ENCODE measurements at regions not wholly inside any gene's neighbourhood (a gene's known extent, or its start where the extent isn't known, plus 50 kb on each side); places are given as distances from the start of the nearest gene placed in this dataset.

- no peak for DNase-seq
Measured at GRCh38 chr7:156257904-156258303, 382.7 kb upstream of the RNF32 start.

- no peak for DNase-seq
Measured at GRCh38 chr7:156255635-156256034, 384.9 kb upstream of the RNF32 start.

DNA sequence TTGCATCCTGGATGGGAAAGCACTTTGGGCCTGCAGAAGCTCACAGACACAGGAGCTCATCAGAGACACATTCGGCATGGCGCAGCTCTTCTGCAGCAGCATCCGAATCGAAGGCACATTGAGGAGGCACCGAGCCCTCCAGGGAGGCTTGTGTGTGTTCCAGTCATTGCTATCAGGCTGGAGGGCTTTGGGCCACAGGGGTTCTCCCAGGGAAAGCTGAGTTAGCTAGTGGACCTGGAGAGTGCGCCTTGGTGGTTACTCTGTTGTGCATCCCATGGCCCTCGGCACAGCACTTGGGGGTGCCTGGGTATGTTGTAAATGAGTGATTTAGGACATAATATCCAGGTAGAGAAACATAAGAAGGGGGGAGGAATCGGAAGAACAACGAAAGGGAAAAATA lies 388.7 kb upstream of the RNF32 start:
- no peak for DNase-seq

GRCh38 chr7:156240532-156240931 lies 400.0 kb upstream of the RNF32 start:
- no peak for DNase-seq

DNA sequence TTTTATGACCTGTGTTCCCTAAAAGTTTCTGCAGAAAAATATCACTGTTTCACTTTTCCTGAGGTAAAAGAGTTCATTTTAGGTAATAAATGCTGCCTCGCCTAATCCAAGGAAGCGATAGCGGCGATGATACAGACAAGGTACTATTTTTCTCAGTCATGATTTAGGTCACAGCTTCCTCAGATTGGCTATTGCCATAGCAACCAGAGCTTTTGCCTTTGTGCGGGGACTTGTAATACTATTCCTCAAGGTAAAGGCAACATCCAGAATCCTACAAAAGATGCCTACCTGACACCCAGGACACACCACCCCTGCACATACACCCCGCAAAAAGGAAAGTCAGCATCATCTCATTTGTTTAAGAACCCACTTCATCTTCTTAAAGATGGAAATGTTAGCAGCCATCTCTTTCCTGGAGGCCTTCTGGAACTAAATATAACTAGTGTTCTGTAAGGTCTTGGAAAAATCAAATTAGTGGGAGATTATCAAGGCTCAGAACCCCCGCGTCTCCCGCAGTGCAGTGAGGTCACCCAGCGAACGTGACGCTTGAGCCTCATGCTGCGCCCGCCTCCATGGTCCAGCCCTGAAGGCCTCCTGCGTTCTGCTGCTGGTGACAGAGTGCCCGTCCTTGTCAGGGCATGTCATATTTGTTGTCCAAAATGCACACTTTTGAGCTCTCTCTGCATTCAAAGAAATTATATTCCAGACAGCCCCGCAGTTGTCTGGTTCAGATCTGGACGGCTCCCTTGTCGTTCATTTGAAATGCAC lies 402.0 kb upstream of the RNF32 start:
- DNase-seq, result no peak

DNA sequence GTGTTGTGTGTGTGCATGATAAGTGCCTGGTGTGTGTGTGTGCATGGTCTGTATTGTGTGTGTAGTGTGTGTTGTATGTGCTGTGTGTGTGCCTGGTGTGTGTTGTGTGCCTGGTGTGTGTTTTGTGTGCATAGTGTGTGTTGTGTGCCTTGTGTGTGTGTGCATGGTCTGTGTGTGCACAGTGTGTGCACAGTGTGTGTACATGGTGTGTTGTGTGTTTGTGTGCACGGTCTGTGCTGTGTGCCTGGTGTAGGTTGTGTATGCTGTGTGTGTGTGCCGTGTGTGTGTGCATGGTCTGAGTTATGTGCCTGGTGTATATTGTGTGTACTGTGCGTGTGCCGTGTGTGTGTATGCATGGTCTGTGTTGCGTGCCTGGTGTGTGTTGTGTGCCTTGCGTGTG lies 403.0 kb upstream of the RNF32 start:
- DNase-seq, result no peak

DNA sequence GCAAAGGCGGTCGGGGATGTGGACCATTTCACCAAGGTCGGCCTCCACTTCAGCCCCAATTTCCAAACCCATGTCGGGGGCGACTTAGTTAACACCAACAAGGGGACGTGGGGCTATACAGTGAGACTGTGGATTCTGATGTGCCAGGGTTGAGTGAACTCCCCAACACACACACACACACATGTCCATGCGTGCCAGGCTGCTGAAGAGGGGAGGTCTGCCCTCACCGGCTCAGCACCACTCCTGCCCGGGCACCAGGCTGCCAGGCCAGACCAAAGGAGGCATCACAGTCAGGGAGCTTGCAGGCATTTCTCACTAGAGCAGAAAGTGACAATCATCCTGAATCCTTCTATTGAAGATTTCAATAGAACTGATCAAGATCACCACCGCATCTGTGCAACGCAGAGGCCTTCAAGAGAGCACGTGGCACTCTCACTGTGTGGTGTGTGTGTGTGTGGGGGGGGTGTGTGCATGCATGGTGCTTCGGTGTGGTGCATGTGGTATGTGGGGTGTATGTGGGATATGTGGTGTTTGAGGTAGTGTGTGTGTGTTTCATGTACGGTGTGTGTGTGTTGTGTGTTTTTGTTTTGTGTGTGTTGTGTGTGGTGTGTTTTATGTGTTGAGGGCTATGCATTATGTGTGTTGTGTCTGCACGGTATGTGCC lies 403.5 kb upstream of the RNF32 start:
- no peak for DNase-seq

GRCh38 chr7:156236181-156236889 lies 404.2 kb upstream of the RNF32 start:
- no peak for DNase-seq

- no peak for DNase-seq
Measured at GRCh38 chr7:156234666-156235494, 405.7 kb upstream of the RNF32 start.

GRCh38 chr7:156234192-156234591 lies 406.4 kb upstream of the RNF32 start:
- no peak for DNase-seq

- DNase-seq, result no peak
Measured at GRCh38 chr7:156232931-156233705, 407.5 kb upstream of the RNF32 start.

GRCh38 chr7:156230576-156230975 lies 410.0 kb upstream of the RNF32 start:
- DNase-seq, result no peak

DNA sequence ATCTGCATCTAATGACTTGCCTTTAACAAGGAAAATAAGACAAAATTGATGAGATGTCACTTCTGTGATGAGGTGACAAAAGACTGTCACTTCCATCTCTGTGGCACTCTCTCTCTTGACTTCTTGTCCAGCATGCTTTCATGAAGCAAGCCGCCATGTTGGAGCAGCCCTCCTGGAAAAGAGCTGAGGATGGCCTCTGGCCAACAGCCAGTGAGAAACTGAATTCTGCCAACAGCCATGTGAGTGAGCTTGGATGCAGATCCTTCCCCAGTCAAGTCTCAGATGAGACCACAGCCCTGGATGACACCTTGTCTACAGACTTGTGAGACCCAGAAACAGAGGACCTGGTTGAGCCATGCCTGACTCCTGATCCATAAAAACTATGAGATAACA lies 412.6 kb upstream of the SHH start:
- DNase-seq, result no peak

GRCh38 chr7:156223935-156224832 lies 411.9 kb upstream of the SHH start:
- no peak for DNase-seq

DNA sequence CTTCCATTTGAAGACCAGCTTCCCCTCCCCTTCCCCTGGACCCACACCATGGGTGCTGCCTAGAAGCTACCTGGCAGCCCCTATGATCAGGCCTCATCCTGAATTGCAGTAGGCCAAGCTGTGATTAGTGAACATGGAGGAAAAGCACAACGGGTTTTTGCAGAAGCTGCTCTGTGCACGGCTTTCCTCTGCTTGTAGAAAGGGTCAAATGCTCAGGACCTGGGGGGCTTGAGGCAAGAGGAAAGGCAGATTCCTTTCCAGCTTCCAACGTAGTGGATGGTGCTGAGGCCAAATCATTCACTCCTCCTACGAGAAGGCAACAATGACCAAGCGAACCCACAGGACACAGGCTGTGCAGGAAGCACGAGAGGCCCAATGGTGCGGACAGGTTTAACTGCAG lies 410.3 kb upstream of the SHH start:
- no peak for DNase-seq

DNA sequence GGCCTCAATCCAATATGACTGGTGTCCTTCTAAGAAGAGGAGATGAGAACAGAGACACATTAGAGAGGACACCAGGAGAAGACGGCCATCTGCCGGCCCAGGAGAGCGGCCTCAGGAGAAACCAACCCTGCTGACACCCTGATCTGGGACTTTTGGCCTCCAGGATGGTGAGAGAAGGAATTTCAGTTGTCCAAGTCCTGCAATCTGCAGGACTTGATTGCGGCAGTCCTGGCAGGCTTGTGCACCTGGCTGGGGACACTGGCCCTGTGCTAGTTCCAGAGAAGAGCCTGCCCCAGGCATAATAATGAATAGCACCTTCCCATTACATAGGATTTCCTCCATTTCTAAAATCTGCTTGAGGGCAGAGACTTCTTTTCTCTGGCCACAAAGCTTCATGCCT lies 409.9 kb upstream of the SHH start:
- DNase-seq, result no peak

- DNase-seq, result no peak
Measured at GRCh38 chr7:156220701-156221100, 408.4 kb upstream of the SHH start.

GRCh38 chr7:156220078-156220605 lies 407.9 kb upstream of the SHH start:
- no peak for DNase-seq

DNA sequence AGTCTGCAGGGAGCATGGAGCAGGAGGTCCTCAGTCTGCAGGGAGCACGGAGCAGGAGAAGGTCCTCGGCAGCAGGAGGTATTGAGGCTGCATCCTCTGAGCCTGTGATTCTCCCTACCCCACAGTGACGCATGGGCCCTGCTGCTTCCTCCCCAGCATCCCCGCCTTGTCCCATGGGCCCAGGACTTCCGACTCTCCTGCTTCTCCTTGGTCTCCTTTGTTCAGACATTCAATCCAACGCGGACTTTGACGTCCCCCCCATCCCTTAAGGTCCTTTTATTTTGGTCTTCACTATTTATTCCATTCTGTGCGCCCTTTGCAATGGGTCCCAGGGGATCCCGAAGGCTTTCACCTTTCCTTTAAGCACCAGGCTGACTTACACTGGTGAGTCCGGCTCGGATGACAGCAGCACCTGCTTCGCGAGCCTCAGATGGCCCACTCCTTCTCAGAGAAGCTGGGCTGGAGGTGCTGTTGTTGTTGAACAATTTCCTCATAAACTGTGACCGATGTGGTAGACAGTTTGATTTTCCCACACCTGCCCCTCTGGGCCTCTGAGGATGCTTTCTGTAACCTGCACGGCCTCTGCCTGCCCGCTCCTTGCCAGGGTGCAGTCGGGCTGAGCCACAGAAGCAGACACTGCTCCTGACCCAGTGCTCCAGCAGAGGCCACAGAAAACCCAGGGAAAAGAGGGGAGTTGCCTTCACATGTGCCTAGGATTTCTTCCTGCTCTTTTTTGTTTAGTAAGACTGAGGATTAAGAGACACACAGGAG lies 407.2 kb upstream of the SHH start:
- DNase-seq, result no peak

All from activated naive CD4-positive, alpha-beta T cell (primary cell).